ENCODE measurements at regions not wholly inside any gene's neighbourhood (a gene's known extent, or its start where the extent isn't known, plus 50 kb on each side); places are given as distances from the start of the nearest gene placed in this dataset.
"Not testable (repeated sequence)": the region's sequence is repeated elsewhere in the genome, so short reads cannot be mapped to it uniquely, and the experiment has no call there.

- DNase-seq, result no peak
These were observed 94.9 kb upstream of the TOP1 start for GRCh38 chr20:40933758-40934157.

GRCh38 chr20:40938020-40938419, 90.6 kb upstream of the TOP1 start:
- DNase-seq, result no peak

- no peak for DNase-seq
These were observed 89.0 kb upstream of the TOP1 start for GRCh38 chr20:40939667-40940066.

GRCh38 chr20:40941133-40941610, 87.5 kb upstream of the TOP1 start:
- no peak for DNase-seq

GRCh38 chr20:40942006-40942405, 86.6 kb upstream of the TOP1 start:
- no peak for DNase-seq

- DNase-seq, result no peak
These were observed 85.8 kb upstream of the TOP1 start for GRCh38 chr20:40942775-40943174.

- DNase-seq, result no peak
These were observed 85.0 kb upstream of the TOP1 start for GRCh38 chr20:40943591-40943990.

GRCh38 chr20:40945189-40945588, 83.4 kb upstream of the TOP1 start:
- no peak for DNase-seq

- DNase-seq, result peak in 9 of 14 donors; percentile 6 to 57 (median 25)
These were observed 82.7 kb upstream of the TOP1 start for GRCh38 chr20:40945754-40946450.

GRCh38 chr20:40946451-40946850, 82.2 kb upstream of the TOP1 start:
- DNase-seq, result no peak

- DNase-seq, result no peak
These were observed 80.0 kb upstream of the TOP1 start for GRCh38 chr20:40948465-40949267.

- DNase-seq, result no peak
These were observed 79.3 kb upstream of the TOP1 start for GRCh38 chr20:40949346-40949745.

- DNase-seq, result no peak
These were observed 76.5 kb upstream of the TOP1 start for GRCh38 chr20:40952136-40952535.

- DNase-seq, result no peak
These were observed 75.2 kb upstream of the TOP1 start for GRCh38 chr20:40953416-40953815.

- no peak for DNase-seq
These were observed 74.8 kb upstream of the TOP1 start for GRCh38 chr20:40953856-40954255.

- DNase-seq, result no peak
These were observed 74.0 kb upstream of the TOP1 start for GRCh38 chr20:40954521-40955165.

GRCh38 chr20:40955326-40955725, 73.3 kb upstream of the TOP1 start:
- no peak for DNase-seq

- not testable (repeated sequence) for DNase-seq
These were observed 72.8 kb upstream of the TOP1 start for GRCh38 chr20:40955826-40956225.

- DNase-seq, result peak in 5 of 14 donors; percentile 5 to 41 (median 9)
These were observed 71.9 kb upstream of the TOP1 start for GRCh38 chr20:40956542-40957264.

- no peak for DNase-seq
These were observed 71.3 kb upstream of the TOP1 start for GRCh38 chr20:40957265-40957760.

- no peak for DNase-seq
These were observed 70.0 kb upstream of the TOP1 start for GRCh38 chr20:40958598-40958997.

GRCh38 chr20:40959325-40960092, 69.1 kb upstream of the TOP1 start:
- no peak for DNase-seq

Data from C1 segment of cervical spinal cord (tissue), 14 donors.